ENCODE measurements at regions not wholly inside any gene's neighbourhood (a gene's known extent, or its start where the extent isn't known, plus 50 kb on each side); places are given as distances from the start of the nearest gene placed in this dataset.

GRCh38 chr5:5953584-5954274, 424.6 kb downstream of the MED10 start:
- DNase-seq (ENCODE audit: low spot score) = peak; percentile 26

GRCh38 chr5:5951953-5952352, 426.4 kb downstream of the MED10 start:
- DNase-seq (ENCODE audit: low spot score) = no peak

GRCh38 chr5:5950658-5951057, 427.7 kb downstream of the MED10 start:
- no peak for DNase-seq (ENCODE audit: low spot score)

GRCh38 chr5:5941486-5941885, 436.9 kb downstream of the MED10 start:
- peak; percentile 13 for DNase-seq (ENCODE audit: low spot score)

- no peak for DNase-seq (ENCODE audit: low spot score)
Measured at GRCh38 chr5:5939759-5940370, 438.5 kb downstream of the MED10 start.

- no peak for DNase-seq (ENCODE audit: low spot score)
Measured at GRCh38 chr5:5933651-5934050, 444.7 kb downstream of the MED10 start.

- DNase-seq (ENCODE audit: low spot score) = no peak
Measured at GRCh38 chr5:5932824-5933223, 445.5 kb downstream of the MED10 start.

DNA sequence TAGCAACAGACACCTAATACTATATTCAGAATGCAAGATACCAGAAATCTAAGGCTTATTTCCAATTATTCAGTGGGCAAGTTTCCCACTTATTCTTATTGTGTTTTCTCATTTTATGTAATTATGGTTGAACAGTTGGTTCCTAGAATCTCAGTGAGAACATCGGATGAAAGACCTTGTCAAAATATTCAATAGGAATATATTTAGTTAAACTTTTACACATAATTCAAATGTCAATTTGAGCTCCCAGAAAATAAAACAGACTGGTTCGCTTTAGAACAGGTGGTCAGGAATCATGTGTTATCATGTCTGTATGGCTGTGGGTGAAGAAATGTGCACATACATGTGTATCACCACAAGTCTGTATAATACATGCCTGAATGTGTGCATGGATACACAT, 447.8 kb downstream of the MED10 start:
- DNase-seq (ENCODE audit: low spot score) = no peak

DNA sequence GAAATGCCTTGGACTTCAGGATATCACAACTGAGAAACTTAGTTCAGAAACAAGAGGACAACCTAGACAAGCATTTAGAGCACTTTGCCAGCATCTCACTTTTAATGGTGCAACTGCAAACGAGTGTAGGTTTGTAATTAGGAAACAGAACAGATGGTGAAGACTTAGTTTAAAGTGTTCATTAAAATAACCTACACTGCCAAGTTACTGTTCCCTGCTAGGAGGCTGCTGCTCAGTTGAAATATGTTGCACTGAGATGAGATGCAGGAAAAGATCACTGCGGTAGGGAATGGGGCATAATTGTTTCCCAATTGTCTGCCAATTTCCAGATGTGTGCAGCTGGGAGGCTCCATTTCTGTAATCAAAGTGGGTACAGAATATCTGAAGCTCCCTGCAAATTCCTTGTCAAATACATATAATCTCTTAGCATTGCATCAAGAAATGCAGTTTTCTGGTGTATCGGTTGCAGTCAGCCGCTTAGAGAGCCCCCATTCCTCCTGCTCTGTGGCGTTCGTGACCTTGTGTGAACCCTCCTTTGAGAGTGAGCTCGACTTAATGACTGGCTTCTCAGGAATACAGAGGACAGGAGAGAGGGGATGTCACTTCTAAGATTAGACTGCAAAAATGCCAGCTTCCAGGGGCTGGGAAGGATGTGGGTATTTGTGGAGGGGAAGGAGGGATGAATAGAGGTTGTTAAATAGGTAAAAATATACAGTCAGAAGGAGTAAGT, 448.9 kb downstream of the MED10 start:
- no peak for DNase-seq (ENCODE audit: low spot score)

DNA sequence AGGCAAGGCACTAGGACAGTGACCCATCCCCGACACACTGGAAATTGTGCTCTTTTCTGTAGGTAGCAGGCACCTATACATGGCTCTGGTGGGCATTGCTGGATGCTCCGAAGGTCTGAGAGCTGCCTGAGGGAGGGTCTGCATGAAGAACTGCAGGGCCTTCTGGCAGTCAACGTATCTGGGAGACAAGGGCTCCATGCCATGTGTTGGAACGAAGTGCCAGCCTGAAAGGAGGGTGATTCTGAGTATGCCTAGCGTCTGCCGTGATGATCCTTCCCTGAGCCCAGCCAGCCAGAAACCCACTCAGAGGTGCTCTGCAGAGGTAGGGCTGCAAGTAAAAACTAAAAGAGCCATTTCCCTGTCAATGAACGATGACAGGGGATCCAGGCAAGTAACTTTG, 453.2 kb downstream of the MED10 start:
- DNase-seq (ENCODE audit: low spot score) = no peak

- DNase-seq (ENCODE audit: low spot score) = no peak
Measured at GRCh38 chr5:5919411-5919810, 458.9 kb downstream of the MED10 start.

- no peak for DNase-seq (ENCODE audit: low spot score)
Measured at GRCh38 chr5:5906778-5907177, 471.6 kb downstream of the MED10 start.

GRCh38 chr5:5905186-5905585, 473.2 kb downstream of the MED10 start:
- DNase-seq (ENCODE audit: low spot score) = no peak

GRCh38 chr5:5904113-5904512, 474.2 kb downstream of the MED10 start:
- no peak for DNase-seq (ENCODE audit: low spot score)

DNA sequence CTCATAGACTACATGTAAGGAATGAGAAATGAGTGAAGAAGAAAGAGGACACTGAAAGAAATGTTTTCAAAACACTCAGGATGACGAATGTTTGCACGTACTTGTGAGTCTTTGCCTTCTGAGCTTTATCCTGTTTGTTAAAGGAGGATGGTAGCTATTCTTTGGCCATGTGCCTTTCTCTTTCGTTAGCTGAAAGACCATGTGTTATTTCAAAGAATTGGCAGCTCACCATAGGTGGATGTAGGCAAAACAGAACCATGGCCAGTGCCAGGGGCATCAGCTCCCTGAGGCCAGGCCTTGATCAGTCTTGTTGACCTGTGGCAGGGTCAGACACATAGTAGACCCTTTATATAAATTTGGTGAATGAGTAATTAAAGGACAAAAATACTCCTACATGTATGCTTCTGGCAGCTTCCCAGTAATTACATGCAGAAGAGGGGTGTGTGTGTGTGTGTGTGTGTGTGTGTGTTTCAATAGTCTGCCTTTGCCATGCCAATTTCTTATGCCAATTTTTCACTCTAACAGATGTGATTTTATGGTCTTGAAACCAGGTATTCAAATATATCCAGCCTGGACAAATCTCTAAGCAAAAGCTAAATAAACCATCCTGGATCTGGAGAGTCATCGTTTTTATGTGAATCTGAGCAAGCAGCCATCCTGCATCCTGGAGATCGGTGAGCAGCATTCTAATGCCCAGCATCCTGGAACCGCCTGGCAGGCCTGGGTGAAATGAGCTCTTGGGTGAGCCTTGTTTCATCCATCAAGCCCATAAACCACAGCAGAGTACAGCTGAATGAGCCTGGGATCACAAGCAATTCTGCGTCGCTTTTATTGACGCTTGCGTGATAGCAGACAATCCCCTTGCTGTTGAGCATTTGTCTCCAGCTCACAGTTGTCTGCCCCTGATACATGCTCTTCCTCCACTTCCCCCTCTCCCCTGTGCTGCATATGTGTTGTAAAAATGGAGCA, 475.4 kb downstream of the MED10 start:
- DNase-seq (ENCODE audit: low spot score) = no peak

GRCh38 chr5:5900350-5900749, 477.9 kb downstream of the ICE1 start:
- no peak for DNase-seq (ENCODE audit: low spot score)

DNA sequence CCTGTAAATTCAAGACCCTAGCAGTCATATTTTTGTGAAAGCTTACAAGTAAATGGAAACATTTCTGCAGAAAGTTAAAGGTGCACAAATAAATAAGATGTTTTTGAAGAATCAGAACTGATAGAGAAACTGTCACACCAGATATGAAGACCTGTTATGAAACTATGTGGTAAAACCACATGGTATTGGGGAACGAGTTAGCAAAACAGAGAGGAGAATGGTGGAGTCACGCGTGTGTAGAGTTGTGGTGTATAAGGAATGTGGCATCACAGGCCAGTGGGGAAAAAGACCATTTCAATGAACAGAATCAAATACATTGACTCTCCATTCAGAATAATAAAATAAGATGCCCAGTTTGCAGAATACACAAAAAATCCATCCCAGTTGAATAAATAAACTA, 477.2 kb downstream of the ICE1 start:
- no peak for DNase-seq (ENCODE audit: low spot score)

GRCh38 chr5:5888284-5888683, 465.8 kb downstream of the ICE1 start:
- DNase-seq (ENCODE audit: low spot score) = no peak

GRCh38 chr5:5887833-5888232, 465.4 kb downstream of the ICE1 start:
- DNase-seq (ENCODE audit: low spot score) = no peak

GRCh38 chr5:5886812-5887486, 464.5 kb downstream of the ICE1 start:
- DNase-seq (ENCODE audit: low spot score) = no peak

DNA sequence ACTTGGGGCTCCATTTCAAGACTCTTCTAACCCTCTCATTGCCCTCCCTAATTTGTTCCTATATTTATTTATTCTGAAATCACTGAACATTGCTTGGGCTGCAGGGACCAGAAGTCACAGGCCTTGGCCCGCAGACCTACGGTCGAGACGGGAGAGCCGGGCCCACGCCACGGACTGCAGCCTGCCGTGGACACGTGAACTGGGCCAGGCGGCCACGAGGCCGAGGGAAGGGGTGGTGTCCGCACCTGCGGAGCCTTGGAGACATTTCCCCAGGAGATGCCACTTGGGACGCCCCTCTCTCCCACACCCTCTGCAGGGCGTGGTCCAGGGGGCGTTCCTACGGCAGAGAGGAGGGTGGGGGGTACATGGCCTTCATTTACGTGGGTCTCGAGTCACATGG, 463.9 kb downstream of the ICE1 start:
- DNase-seq (ENCODE audit: low spot score) = no peak

GRCh38 chr5:5885782-5886181, 463.3 kb downstream of the ICE1 start:
- DNase-seq (ENCODE audit: low spot score) = no peak
